AG04449 (cell line): ENCODE measurements at regions not wholly inside any gene's neighbourhood (a gene's known extent, or its start where the extent isn't known, plus 50 kb on each side); places are given as distances from the start of the nearest gene placed in this dataset.

Experiments
- CTCF ChIA-PET: fragments of 350-600 bp; formaldehyde crosslinking; extraction: SDS; loops from one replicate; lab custom pipeline; 2021; ENCODE audit warnings: antibody characterized with exemption; lab: Yijun Ruan, JAX
- POLR2A ChIA-PET: fragments of 400-600, 350-600 bp; formaldehyde crosslinking; extraction: SDS; loops from one replicate; lab custom pipeline; 2020; ENCODE audit warnings: antibody characterized with exemption, inconsistent platforms; lab: Yijun Ruan, JAX
- DNase-seq: peaks from one replicate; pipeline ENCODE4 v3.0.0-alpha.2; 2010; ENCODE audit warnings: low read depth, low spot score
- H3K4me3 ChIP-seq: 2 replicates; pipeline ENCODE4 v1.5.1; 2011; ENCODE audit warnings: low read depth, mild to moderate bottlenecking, control low read depth, low read length
- TF ChIP-seq, protein P1 (sequence below): IDR thresholded peaks from one replicate; pipeline ENCODE4 v1.5.1; 2011; ENCODE audit warnings: mild to moderate bottlenecking, moderate library complexity, low read length, control low read depth, inconsistent platforms; ENCODE audit not compliant: insufficient read depth; ENCODE audit errors: missing control alignments

DNA sequence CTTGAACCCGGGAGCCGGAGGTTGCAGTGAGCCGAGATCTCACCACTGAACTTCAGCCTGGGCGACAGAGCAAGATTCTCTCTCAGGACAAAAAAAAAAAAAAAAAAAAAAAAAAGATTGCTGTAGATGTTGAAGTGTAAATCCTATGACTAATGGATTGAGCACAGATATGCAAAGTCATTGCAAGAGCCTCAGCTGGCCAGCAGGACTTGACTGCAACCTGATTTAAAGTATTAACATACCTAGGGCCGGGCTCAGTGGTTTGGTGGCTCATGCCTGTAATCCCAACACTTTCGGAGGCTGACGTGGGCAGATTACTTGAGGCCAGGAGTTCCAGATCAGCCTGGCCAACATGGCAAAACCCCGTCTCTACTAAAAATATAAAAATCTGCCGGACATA lies 69.6 kb upstream of the EPCAM start:
- TF ChIP-seq, protein P1, sequence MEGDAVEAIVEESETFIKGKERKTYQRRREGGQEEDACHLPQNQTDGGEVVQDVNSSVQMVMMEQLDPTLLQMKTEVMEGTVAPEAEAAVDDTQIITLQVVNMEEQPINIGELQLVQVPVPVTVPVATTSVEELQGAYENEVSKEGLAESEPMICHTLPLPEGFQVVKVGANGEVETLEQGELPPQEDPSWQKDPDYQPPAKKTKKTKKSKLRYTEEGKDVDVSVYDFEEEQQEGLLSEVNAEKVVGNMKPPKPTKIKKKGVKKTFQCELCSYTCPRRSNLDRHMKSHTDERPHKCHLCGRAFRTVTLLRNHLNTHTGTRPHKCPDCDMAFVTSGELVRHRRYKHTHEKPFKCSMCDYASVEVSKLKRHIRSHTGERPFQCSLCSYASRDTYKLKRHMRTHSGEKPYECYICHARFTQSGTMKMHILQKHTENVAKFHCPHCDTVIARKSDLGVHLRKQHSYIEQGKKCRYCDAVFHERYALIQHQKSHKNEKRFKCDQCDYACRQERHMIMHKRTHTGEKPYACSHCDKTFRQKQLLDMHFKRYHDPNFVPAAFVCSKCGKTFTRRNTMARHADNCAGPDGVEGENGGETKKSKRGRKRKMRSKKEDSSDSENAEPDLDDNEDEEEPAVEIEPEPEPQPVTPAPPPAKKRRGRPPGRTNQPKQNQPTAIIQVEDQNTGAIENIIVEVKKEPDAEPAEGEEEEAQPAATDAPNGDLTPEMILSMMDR: no peak
- ChIA-PET POLR2A (no interaction called here), CTCF (interaction anchor here (2.9 to 3.2 kb wide), 2 partner anchors 23 to 26 kb away, joined by 6 to 18 read pairs; no protein-coding TSS in a partner anchor)
- peak; percentile 63 for DNase-seq
- H3K4me3 ChIP-seq: no peak overlapping the region

DNA sequence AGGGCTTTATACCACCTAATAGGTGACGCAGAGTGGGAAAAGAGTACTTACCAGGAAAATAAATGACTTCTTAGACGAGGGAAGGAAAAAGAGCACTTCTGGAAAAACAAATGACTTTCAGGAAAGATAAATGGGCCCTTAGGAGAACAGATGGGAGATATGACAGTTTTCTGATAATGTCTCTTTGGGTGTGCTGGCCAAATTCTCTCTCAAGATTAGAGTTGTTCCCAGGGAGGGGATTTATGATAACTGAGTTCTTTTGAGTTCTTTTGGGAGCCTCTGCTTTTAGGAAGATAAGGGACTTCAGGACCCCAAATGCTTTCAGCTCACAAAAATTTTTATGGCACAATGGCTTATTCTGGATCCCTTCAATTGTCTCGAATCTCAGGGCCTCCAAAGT lies 70.3 kb upstream of the EPCAM start:
- no peak for DNase-seq
- H3K4me3 ChIP-seq: no peak overlapping the region
- CTCF ChIA-PET: interaction anchor here (2.9 kb wide), 1 partner anchor 25 kb away, joined by 6 read pairs; no protein-coding TSS in a partner anchor
- POLR2A ChIA-PET: no interaction called here
- TF ChIP-seq, protein P1: no peak

DNA sequence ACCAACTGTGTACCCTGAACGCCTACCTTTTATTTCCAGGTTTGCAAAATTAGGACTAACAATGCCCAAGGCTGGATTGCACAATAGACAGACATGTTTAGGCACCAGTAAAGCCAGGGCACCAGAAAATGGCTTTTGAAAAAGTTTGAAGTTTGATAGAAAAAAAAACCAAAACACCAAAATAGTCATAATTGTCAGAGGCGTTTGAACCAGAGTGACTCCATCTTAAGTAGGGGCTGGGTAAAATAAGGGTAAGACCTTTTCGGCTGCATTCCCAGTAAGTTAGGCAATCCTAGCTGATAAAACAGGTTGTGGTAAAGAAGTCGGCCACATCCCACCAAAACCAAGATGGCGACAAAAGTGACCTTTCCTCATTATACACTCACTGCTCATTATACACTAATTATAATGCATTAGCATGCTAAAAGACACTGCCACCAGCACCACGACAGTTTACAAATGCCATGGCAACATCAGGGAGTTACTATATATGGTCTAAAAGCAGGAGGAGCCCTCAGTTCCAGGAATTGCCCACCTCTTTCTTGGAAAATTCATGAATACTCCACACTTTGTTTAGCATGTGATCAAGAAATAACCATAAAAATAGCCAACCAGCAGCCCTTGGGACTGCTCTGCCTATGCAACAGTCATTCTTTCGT lies 71.2 kb upstream of the EPCAM start:
- H3K4me3 ChIP-seq: no peak overlapping the region
- TF ChIP-seq, protein P1: no peak
- ChIA-PET CTCF (no interaction called here), POLR2A (no interaction called here)
- no peak for DNase-seq

DNA sequence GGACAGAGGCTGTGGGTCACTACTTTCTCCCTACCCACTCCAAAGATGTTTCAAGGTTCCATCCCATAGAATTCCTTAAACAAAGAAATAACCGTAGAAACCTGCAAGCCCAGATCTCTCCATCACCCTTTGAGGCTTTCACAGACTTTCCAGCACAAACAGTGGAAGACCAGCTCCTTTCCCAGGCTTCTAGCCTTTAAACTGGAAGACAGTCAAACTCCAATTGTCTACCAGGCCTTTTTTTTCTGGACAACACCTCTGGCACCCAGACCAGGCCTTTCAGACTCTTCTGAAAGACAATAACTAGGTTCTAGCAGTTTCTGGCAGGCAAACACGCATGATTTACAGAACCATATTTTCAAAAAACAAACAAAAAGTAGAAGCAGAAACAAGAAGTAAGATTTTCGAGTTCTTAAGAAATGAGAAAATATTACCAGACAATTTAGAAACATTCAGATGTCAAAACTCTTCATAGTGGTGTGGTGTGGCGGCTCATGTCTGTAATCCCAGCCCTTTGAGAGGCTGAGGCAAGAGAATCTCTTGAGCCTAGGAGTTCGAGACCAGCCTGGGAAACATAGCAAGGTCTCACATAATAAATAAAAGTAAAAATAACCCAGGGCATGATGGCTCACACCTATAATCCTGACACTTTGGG lies 73.0 kb upstream of the EPCAM start:
- H3K4me3 ChIP-seq: no peak overlapping the region
- ChIA-PET CTCF (interaction anchor here (1.1 kb wide), 1 partner anchor 28 kb away, joined by 3 read pairs; no protein-coding TSS in a partner anchor), POLR2A (no interaction called here)
- DNase-seq: no peak
- TF ChIP-seq, protein P1: no peak

DNA sequence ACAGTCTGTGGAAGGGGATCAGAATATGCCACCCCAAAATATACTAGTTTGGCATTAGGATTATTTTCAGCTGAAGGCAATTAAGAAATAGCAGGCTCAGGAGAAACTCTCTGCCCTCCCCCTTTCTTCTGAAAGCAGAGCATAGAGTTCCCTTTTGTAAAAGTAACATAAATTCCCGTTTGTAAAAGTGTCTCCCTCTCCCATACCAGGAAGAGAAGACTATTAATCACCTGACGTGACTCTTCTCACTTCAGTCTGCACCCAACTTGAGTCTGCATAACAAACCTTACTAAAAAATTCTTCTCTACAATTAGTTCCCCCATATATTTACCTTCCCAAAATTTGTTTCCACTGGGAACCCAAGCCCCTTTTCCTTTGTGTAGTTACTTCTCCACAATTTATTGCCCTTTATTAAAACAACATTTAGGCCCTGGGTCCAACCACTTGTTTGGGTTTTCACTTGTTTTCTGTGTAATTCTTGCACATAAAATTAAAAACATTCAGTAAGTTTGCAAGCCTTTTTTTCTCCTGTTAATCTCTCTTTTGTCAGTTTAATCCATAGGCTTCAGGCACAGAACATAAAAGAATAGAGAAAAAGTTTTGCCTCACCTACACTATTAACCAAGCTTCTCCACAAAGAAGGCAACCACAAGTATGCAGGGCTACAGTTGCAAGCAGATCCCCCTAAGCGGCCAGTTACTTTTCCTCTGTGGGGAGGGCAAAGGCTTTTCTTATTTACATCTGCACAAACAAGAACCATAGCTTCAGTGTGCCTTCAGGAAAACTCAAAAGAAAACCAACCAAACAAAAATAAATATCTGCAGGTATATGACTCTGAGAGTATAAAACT lies 73.8 kb upstream of the EPCAM start:
- CTCF ChIA-PET: interaction anchor here (1.1 kb wide), 1 partner anchor 28 kb away, joined by 3 read pairs; no protein-coding TSS in a partner anchor
- H3K4me3 ChIP-seq: no peak overlapping the region
- TF ChIP-seq, protein P1: no peak
- no peak for DNase-seq
- POLR2A ChIA-PET: no interaction called here

DNA sequence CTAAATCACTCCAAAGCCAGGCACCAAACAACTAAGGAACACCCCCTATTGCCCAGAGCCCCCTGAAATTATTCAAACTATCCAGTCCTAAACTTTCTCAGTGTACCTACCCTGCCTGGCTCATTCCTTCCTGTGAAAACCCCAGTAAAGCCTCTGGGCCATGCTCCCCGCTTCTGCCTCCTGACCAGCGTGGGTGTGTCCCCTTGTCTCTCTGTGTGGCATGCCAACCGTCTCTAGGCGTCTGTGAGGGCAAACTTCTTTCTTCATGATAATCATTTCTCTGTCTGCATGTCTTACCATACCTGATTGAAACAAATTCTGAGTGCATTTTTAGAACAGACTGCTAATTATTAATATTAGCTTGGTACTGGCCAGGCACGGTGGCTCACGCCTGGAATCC lies 75.1 kb upstream of the EPCAM start:
- H3K4me3 ChIP-seq: no peak overlapping the region
- no peak for DNase-seq
- ChIA-PET CTCF (interaction anchor here (0.9 kb wide), 1 partner anchor 376 kb away, joined by 3 read pairs; no protein-coding TSS in a partner anchor), POLR2A (no interaction called here)
- TF ChIP-seq, protein P1: no peak
